ENCODE measurements at regions not wholly inside any gene's neighbourhood (a gene's known extent, or its start where the extent isn't known, plus 50 kb on each side); places are given as distances from the start of the nearest gene placed in this dataset.
A peak's percentile ranks its signal among the peaks of the same experiment; 100 is the strongest.
"Not testable (repeated sequence)": the region's sequence is repeated elsewhere in the genome, so short reads cannot be mapped to it uniquely, and the experiment has no call there.

DNA sequence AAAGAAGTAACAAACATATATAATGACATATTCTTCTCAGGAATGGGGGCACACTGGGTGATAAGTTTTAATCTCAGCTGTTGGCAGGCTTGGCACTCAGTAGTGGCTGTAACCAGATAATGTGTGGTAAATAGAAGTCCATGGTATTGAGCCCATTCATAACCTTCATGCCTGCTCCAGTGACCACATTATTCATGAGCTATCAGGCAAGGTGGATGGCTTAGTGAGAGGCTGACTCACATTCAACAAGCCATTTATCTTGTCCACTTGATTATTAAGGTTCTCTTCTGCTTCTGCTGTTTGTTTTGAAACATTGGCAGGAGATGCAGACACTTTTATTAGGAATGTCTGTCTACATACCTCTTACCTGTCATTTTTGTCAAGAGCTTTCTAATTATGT lies 950.4 kb upstream of the LRFN5 start:
- Mint-ChIP-seq H3K4me3 (no peak overlapping the region), H3K36me3 (no peaks in the 10 kb centered on the region), H3K27ac (no peak overlapping the region), H3K4me1 (no peaks in the 10 kb centered on the region), H3K27me3 (ENCODE audit: low read depth in 2 of 2) (no peaks in the 10 kb centered on the region), H3K9me3 (peaks cover 6 to 20% of the 10 kb centered on the region in 2 donors)
- no peaks in the 10 kb centered on the region for H3K27me3 ChIP-seq (ENCODE audit: control insufficient read depth, insufficient read depth, low read length)
- TF ChIP-seq CTCF (IDR thresholded peaks at IDR 0.05): no peak
- H3K4me1 ChIP-seq (ENCODE audit: control insufficient read depth, insufficient read depth, low read length): no peaks in the 10 kb centered on the region
- no peak overlapping the region for H3K4me3 ChIP-seq (ENCODE audit: low read length)
- H3K9me3 ChIP-seq (ENCODE audit: control insufficient read depth, insufficient read depth, low read length): no peaks in the 10 kb centered on the region
- intact Hi-C loops (cut with micrococcal nuclease): no loop called here
- DNase-seq: no peak
- ATAC-seq: no peak
- H3K36me3 ChIP-seq (ENCODE audit: control insufficient read depth, insufficient read depth, low read length): no peaks in the 10 kb centered on the region
- no peak overlapping the region for H3K27ac ChIP-seq (ENCODE audit: low read length)

DNA sequence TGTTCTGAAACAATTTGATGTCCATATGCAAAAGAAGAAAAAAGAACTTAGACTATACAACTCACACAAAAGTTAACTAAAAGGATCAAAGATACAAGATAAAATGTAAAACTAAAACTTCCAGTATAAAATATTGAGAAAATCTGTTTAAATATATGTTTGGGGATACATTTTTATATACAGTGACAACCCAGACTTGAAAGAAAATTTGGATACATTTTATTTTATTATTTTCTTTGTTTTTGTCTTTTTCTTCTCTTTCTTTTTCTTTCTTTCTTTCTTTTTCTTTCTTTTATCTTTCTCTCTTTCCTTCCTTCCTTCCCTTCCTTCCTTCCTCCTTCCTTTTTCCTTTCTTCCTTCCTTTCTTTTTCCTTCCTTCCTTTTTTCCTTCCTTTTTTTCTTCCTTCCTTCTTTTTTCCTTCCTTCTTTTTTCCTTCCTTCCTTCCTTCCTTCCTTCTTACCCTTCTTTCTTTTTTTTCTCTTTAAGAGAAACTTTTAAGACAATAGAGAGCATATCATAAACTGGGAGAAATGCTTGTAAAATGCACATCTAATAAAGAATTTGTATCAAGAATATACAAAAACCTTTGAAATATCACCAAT lies 954.5 kb upstream of the LRFN5 start:
- H3K9me3 ChIP-seq (ENCODE audit: control insufficient read depth, insufficient read depth, low read length): no peaks in the 10 kb centered on the region
- Mint-ChIP-seq H3K4me3 (no peak overlapping the region), H3K27me3 (ENCODE audit: low read depth in 2 of 2) (no peaks in the 10 kb centered on the region), H3K4me1 (no peaks in the 10 kb centered on the region), H3K27ac (no peak overlapping the region), H3K9me3 (peaks cover 10 to 20% of the 10 kb centered on the region in 2 donors), H3K36me3 (no peaks in the 10 kb centered on the region)
- no peaks in the 10 kb centered on the region for H3K4me1 ChIP-seq (ENCODE audit: control insufficient read depth, insufficient read depth, low read length)
- no peak for TF ChIP-seq CTCF (IDR thresholded peaks at IDR 0.05)
- ATAC-seq (no peak), DNase-seq (no peak)
- intact Hi-C loops (cut with micrococcal nuclease): no loop called here
- no peak overlapping the region for H3K4me3 ChIP-seq (ENCODE audit: low read length)
- no peak overlapping the region for H3K27ac ChIP-seq (ENCODE audit: low read length)
- no peaks in the 10 kb centered on the region for H3K27me3 ChIP-seq (ENCODE audit: control insufficient read depth, insufficient read depth, low read length)
- no peaks in the 10 kb centered on the region for H3K36me3 ChIP-seq (ENCODE audit: control insufficient read depth, insufficient read depth, low read length)

DNA sequence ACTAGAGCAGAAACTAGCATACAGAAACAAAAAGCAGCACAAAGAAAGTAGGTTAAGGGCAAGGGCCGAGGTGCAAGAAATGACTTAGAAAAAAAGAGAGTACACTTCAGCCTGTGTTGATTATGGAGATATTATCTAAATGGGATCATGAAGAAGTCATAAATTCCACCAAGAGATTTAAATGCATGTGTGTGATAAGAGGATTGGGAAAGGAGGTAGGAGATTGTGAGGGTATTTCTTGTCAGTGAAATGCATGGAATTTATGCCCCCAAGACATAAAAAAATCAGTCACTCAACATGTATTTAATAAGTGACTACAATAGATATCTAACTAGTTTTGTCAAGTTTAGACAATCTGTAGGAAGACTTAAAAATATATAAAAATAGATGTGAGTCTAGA lies 976.2 kb upstream of the LRFN5 start:
- H3K9me3 ChIP-seq (ENCODE audit: control insufficient read depth, insufficient read depth, low read length): no peaks in the 10 kb centered on the region
- Mint-ChIP-seq H3K27ac (no peak overlapping the region), H3K27me3 (ENCODE audit: low read depth in 2 of 2) (no peaks in the 10 kb centered on the region), H3K4me1 (no peaks in the 10 kb centered on the region), H3K9me3 (peaks cover 8 to 10% of the 10 kb centered on the region in 2 donors), H3K36me3 (no peaks in the 10 kb centered on the region), H3K4me3 (no peak overlapping the region)
- no peaks in the 10 kb centered on the region for H3K27me3 ChIP-seq (ENCODE audit: control insufficient read depth, insufficient read depth, low read length)
- no peak overlapping the region for H3K4me3 ChIP-seq (ENCODE audit: low read length)
- 67% methylated on average over 1 of the region's 1 CpG for WGBS (ENCODE audit: insufficient coverage)
- H3K27ac ChIP-seq (ENCODE audit: low read length): no peak overlapping the region
- no peak for ATAC-seq
- H3K36me3 ChIP-seq (ENCODE audit: control insufficient read depth, insufficient read depth, low read length): no peaks in the 10 kb centered on the region
- H3K4me1 ChIP-seq (ENCODE audit: control insufficient read depth, insufficient read depth, low read length): no peaks in the 10 kb centered on the region
- no peak for DNase-seq
- no peak for TF ChIP-seq CTCF (IDR thresholded peaks at IDR 0.05)
- intact Hi-C loops (cut with micrococcal nuclease): no loop called here

GRCh38 chr14:40629551-40630137 lies 977.0 kb upstream of the LRFN5 start:
- H3K4me3 ChIP-seq (ENCODE audit: low read length); H3K27me3 ChIP-seq (ENCODE audit: control insufficient read depth, insufficient read depth, low read length); H3K4me3 Mint-ChIP-seq; H3K9me3 ChIP-seq (ENCODE audit: control insufficient read depth, insufficient read depth, low read length); ATAC-seq; H3K27ac Mint-ChIP-seq; H3K27me3 Mint-ChIP-seq (ENCODE audit: low read depth in 2 of 2); intact Hi-C loops (cut with micrococcal nuclease); H3K36me3 ChIP-seq (ENCODE audit: control insufficient read depth, insufficient read depth, low read length); H3K4me1 Mint-ChIP-seq; H3K36me3 Mint-ChIP-seq; H3K9me3 Mint-ChIP-seq; H3K27ac ChIP-seq (ENCODE audit: low read length); H3K4me1 ChIP-seq (ENCODE audit: control insufficient read depth, insufficient read depth, low read length): not testable (repeated sequence)
- 96% methylated on average over 37 of the region's 44 CpGs for WGBS (ENCODE audit: insufficient coverage)
- peak in 1 of 2 donors; percentile 1 for DNase-seq
